Fibroblast of skin of left quadriceps (primary cell): ENCODE measurements at regions not wholly inside any gene's neighbourhood (a gene's known extent, or its start where the extent isn't known, plus 50 kb on each side); places are given as distances from the start of the nearest gene placed in this dataset.
"Not testable (repeated sequence)": the region's sequence is repeated elsewhere in the genome, so short reads cannot be mapped to it uniquely, and the experiment has no call there.

Experiments
- DNase-seq, 2 experiments: peaks; one replicate each; pipeline ENCODE4 v3.0.0-alpha.2; 2013; ENCODE audit warnings: low read depth in 2 of 2

- DNase-seq = no peak
Observed at GRCh38 chr12:73017981-73018380, 745.8 kb downstream of the TRHDE start.

GRCh38 chr12:73053893-73054292 is 781.7 kb downstream of the TRHDE start:
- no peak for DNase-seq

- no peak for DNase-seq
Observed at GRCh38 chr12:73057428-73057827, 785.3 kb downstream of the TRHDE start.

DNA sequence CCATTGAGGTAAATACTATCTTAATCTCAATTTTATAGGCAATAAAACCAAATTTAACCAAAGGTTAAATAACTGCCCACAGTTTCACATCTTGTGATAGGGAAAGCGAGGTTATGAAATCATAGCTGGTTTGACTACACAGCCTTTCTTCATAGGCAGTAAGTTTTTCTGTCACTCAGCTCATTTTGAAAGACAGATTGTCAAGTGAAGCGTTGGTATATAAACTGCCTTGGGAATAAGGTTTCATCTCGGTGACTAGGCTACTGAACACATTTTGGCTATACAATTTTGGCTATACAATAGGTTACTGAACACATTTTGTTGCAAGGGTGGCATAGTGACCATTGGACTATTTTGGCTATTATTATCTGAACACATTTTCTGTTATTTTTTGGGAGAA is 793.7 kb downstream of the TRHDE start:
- DNase-seq = no peak

DNA sequence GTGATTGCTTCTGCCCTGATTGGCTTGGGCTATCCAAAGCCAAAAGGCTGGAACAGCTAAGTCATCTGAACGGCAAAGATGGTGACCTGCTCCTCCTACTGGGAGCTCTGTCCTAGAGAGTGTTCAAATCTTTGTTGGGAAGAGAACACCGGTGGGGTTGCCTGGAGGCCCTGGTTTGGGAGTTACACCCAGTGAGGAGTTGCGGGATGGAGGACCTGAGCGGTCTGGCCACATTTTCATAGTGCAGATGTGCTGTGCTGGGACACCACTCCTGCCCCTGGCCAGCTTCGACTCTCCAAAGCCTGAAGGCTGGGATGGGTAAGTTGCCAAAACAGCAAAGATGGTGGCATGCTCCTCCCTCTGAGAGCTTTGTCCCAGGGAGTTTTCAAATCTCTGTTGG is 795.4 kb downstream of the TRHDE start:
- no peak for DNase-seq

GRCh38 chr12:73072214-73072613 is 800.0 kb downstream of the TRHDE start:
- no peak for DNase-seq

DNA sequence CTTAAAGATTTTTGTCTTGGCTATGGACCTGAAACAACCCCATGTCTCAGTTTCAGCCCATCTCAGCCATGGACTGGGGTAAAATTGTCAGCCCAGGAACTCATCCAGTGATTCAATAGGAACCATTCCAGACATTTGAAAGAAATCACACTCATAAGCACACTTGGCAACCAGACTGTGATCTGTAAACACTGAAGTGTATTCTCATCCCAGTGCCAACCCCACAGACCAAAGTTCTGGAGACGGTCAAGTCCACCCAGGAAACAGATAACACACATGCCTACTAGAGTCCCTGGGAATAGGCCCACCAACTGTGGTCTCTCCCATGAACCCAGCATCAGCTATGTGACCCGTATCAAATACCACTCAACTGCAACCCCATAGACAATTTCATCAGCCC is 804.6 kb downstream of the TRHDE start:
- no peak for DNase-seq

DNA sequence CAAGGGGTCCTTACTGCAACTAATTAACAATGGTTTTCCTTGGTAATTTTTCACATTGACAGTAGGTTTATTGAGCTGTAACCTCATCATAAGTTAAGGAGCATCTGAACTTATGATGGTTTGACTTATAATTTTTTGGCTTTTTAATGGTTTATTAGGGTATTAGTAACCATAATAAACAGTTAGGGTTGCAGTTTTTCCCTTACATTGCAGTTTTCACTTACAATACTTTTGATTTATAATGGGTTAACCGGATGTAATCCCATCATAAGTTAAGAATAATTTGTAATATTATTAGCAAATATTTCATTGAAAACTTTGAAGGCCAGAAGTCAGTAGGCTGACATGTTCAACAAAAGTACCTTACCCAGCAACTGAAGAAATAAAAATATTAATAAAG is 811.6 kb downstream of the TRHDE start:
- DNase-seq = no peak

DNA sequence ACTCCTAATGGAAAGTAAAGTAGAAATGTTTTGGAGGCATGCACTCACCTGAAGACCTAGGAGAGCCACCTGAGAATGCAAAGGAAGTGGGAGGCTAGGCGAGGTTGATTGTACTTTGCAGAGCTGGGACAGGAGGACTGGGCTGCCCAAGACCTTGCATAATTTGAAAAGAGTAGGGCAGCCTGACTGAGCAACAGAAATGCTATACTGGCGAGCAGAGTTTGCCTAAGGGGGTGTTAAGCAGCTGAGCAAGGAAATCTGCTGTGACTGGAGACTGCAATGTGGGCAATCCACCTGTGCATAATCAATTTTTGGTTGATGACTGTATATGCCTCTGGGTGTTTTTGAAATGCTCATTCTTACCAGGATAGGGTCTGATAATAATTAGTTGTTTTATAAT is 834.1 kb downstream of the TRHDE start:
- no peak for DNase-seq

DNA sequence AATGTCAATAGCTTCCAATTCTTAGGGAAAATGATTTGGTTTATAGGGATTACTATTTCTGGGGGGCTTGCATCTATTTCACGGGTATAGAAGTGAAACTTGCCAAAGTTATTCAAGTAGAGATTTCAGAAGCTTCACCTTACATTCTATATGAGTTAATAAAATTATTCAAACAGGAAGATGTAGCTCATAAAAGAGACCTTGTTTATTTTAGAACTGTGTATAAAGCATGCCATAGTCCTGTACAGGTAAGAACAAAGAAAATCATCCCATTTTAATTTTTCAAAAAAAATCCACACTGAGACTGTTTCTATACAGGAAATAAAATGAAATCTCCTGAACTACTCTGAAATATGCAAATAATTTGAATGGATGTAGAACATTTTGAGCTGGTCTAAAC is 834.7 kb downstream of the TRHDE start:
- no peak for DNase-seq

GRCh38 chr12:73110816-73111215 is 838.6 kb downstream of the TRHDE start:
- no peak for DNase-seq

GRCh38 chr12:73112035-73112816 is 840.1 kb downstream of the TRHDE start:
- DNase-seq = no peak

- DNase-seq = no peak
Observed at GRCh38 chr12:73124480-73124879, 852.3 kb downstream of the TRHDE start.

DNA sequence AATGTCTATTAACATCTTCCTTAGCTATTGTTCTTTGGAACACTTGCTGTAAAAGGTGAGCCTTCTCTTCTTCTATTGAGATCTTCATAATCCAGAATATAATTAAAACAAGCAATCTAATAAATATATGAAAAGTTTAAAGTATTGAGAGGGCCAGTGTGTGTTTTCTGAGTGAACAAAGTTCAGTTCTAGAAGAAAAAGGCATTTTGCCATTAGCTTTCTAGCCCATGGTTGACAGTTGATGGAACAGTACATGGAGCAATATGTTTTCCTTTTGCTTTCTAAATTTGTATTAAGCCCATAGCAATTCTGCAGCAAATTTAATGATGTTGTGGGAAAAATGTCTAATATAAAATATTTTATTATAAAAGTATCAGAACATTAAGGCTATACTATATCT is 853.0 kb downstream of the TRHDE start:
- DNase-seq = no peak

GRCh38 chr12:73136386-73136785 is 864.2 kb downstream of the TRHDE start:
- DNase-seq = no peak

DNA sequence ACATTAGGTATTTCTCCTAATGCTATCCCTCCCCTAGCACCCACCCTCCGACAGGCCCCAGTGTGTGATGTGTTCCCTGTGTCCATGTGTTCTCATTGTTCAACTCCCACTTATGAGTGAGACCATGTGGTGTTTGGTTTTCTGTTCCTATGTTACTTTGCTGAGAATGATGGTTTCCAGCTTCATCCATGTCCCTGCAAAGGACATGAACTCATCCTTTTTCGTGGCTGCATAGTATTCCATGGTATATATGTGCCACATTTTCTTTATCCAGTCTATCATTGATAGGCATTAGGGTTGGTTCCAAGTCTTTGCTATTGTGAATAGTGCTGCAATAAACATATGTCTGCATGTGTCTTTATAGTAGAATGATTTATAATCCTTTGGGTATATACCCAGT is 867.5 kb downstream of the TRHDE start:
- DNase-seq = not testable (repeated sequence)

- DNase-seq = no peak
Observed at GRCh38 chr12:73158341-73158740, 886.2 kb downstream of the TRHDE start.

DNA sequence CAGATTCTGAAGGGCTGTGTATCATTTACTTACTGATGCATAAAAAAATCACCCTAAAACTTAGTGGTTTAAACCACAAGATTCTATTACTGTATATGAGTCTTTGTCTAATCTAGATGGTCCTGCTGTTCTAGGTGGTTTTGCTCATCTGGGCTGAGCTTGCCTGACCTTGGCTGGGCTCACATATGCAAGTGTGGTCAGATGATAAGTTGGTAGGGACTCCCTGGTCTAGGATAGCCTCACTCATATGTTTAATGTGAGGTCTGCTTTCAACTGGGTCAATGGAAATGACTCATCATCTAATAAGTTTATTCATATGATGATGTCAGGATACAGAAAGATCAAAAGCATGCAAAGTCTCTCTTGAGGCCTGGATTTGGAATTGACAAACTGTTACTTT is 887.8 kb downstream of the TRHDE start:
- DNase-seq = no peak

DNA sequence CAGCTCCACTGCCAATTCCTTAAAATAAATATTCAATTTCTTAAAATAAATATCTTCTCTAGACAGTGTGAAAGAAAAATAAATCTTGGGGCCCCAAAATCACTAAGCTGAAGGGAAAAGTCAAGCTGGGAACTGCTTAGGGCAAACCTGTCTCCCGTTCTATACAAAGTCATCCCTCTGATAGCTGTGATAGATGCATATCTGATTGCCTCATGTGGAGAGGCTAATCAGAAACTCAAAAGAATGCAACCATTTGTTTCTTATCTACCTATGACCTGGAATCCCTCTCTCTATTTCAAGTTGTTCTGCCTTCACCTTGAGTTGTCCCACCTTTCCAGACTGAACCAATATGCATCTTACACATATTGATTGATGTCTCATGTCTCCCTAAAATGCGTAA is 889.8 kb downstream of the TRHDE start:
- DNase-seq = no peak

DNA sequence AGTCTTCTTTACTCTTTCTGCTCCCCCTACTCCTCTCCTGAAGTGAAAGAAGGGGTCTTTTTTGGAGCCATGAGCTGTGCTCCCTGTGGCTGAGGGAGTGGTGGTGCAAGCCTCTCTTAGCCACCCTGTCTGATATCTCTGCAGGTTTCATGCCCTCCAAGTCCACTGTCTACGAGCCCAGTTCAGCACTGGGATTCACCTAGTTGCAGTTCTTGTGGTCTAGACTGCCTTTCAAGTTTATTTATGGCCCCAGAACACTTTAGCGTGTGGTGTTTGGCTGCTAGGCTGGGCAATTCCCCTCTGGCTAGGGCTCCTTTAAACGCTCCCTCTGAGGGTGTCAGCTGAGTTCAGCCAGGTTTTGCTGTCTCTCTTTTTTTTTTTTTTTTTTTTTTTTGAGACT is 908.6 kb downstream of the TRHDE start:
- DNase-seq = no peak

GRCh38 chr12:73181244-73181643 is 909.1 kb downstream of the TRHDE start:
- no peak for DNase-seq

DNA sequence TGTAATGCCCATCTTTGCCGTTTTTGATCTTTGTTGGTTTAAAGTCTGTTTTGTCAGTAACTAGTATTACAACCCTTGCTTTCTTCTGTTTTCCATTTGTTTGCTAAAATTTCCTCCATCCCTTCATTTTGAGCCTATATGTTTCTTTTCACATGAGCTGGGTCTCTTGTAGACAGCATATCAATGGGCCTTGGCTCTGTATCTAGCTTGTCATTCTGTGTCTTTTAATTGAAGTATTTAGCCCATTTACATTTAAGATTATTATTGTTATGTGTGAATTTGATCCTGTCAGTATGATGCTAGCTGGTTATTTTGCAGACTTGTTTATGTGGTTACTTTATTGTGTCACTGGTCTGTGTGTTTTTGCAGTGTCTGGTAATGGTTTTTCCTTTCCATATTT is 913.2 kb downstream of the TRHDE start:
- DNase-seq = no peak

- DNase-seq = no peak
Observed at GRCh38 chr12:73186272-73186671, 914.1 kb downstream of the TRHDE start.

DNA sequence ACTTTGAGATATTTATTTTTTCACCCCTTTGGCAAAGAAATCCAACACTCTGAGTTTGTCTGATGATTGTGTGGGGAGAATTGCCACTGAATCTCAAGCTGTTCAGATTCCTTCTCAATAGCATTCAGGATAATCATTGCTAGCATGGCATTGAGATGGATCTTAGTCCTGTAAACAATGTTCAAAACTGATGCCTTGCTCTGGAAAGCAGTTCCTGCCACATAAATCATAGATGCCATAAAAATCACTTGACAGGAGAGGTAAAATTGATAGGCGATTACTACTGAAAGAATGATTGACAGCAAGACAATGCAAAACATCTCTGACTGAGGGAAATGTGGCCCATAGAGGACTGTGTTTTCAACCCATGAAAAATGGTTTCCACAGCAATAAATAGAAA is 915.6 kb downstream of the TRHDE start:
- no peak for DNase-seq
